GM20000 (cell line): ENCODE measurements at regions not wholly inside any gene's neighbourhood (a gene's known extent, or its start where the extent isn't known, plus 50 kb on each side); places are given as distances from the start of the nearest gene placed in this dataset.

ENCODE experiments used
- DNase-seq: peaks from one replicate; pipeline ENCODE4 v3.0.0; 2012; ENCODE audit warnings: low spot score
- CTCF ChIP-seq: IDR thresholded peaks from 2 replicates; pipeline ENCODE4 v1.5.1; 2012; ENCODE audit warnings: mild to moderate bottlenecking, control low read depth; ENCODE audit errors: extremely low read depth, missing control alignments

GRCh38 chr17:54099221-54099620 is 276.5 kb downstream of the KIF2B start:
- no peak for DNase-seq
- TF ChIP-seq CTCF, result no peak

- no peak for DNase-seq
- TF ChIP-seq CTCF, result no peak
These were observed 279.5 kb downstream of the KIF2B start for GRCh38 chr17:54102246-54102645.

- no peak for TF ChIP-seq CTCF
- no peak for DNase-seq
These were observed 288.8 kb downstream of the KIF2B start for GRCh38 chr17:54111576-54111975.

- no peak for TF ChIP-seq CTCF
- DNase-seq, result no peak
These were observed 294.7 kb downstream of the KIF2B start for GRCh38 chr17:54117452-54117851.

GRCh38 chr17:54124456-54124855 is 301.7 kb downstream of the KIF2B start:
- no peak for TF ChIP-seq CTCF
- DNase-seq, result no peak

- no peak for TF ChIP-seq CTCF
- DNase-seq, result no peak
These were observed 330.7 kb downstream of the KIF2B start for GRCh38 chr17:54153423-54153822.

- DNase-seq, result no peak
- TF ChIP-seq CTCF, result no peak
These were observed 334.8 kb downstream of the KIF2B start for GRCh38 chr17:54157542-54157941.
